ENCODE measurements at regions not wholly inside any gene's neighbourhood (a gene's known extent, or its start where the extent isn't known, plus 50 kb on each side); places are given as distances from the start of the nearest gene placed in this dataset.
A peak's percentile ranks its signal among the peaks of the same experiment; 100 is the strongest.

DNA sequence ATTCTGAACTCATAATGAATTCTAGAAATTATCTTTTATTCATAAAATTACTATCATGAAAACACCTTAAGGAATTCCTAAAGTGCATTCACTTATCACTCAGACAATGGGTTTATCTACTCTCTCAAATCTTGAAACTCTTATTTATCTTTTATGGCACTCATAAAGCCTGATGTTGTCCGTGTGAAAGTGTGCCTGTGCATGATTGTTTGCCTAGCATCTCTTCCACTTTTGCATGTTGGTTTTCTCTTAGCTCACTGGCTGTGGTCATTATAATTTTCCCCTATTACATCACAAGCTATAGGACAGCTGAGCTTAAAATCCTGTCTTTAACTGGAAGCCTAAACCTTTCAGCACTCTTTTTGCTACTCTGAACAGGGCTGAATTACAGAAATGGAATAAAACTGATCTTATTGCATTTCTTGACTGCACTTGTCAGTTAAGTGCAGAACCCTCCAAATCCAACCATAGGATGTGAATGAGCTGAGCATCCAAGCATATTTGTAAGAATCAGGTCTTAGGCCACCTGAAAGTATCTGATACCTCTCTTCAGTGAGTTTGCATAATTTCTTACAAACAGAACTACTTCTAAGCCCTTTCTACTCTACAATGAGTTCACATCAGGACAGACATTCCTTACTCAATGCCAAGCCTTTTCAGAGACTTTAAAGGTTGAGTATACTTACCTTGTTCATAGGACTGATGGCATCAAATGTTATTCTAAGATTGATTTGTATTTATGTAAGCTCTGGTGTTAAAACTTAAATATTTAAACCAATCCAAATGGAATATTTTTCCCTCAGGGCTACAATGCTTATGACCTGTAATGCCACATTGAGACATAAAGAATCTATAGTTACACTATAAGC is 221.2 kb upstream of the KITLG start:
- in situ Hi-C loops (cut with MboI; ENCODE audit: low pct_unique_long_range_greater_than_20kb, low sequenced_read_pairs), result no loop called here
- peak; percentile 8 for DNase-seq

DNA sequence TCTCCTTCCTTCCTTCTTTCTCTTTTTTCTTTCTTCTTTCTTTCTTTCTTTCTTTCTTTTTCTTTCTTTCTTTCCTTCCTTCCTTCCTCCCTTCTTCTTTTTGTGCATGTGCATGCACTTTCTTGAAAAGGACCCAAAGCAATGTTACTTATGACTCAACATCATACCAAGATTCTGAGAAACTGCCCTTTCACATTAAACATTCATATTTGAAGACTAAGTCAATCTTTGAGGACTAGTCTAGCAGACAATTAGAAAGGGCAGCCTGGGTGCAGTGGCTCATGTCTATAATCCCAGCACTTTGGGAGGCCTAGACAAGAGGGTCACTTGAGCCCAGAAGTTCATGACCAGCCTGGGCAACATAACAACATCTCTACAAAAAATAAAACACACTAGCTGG is 212.8 kb upstream of the KITLG start:
- DNase-seq, result no peak

DNA sequence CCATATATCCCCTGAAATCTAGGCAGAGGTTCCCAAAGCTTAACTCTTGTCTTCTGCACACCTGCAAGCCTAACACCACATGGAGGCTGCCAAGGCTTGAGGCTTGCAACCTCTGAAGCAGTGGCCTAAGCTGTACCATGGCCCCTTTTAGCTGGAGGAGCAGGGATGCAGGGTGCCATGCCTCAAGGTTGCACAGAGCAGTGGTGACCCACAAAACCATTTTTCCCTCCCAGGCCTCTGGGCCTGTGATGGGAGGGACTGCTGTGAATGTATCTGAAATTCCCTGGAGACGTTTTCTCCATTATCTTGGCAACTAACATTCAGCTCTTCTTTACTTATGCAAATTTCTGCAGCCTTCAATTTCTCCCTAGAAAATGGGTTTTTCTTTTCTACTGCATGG is 210.0 kb upstream of the KITLG start:
- in situ Hi-C loops (cut with MboI; ENCODE audit: low pct_unique_long_range_greater_than_20kb, low sequenced_read_pairs), result no loop called here
- DNase-seq, result no peak

More for the DNA sequence above, 212.8 kb upstream of the KITLG start:
- in situ Hi-C loops (cut with MboI; ENCODE audit: low pct_unique_long_range_greater_than_20kb, low sequenced_read_pairs), result no loop called here

- in situ Hi-C loops (cut with MboI; ENCODE audit: low pct_unique_long_range_greater_than_20kb, low sequenced_read_pairs), result no loop called here
- no peak for DNase-seq
Observed at GRCh38 chr12:88784166-88784565, 203.9 kb upstream of the KITLG start.

GRCh38 chr12:88782351-88782750 is 202.1 kb upstream of the KITLG start:
- no peak for DNase-seq
- in situ Hi-C loops (cut with MboI; ENCODE audit: low pct_unique_long_range_greater_than_20kb, low sequenced_read_pairs), result no loop called here

GRCh38 chr12:88781909-88782308 is 201.6 kb upstream of the KITLG start:
- in situ Hi-C loops (cut with MboI; ENCODE audit: low pct_unique_long_range_greater_than_20kb, low sequenced_read_pairs), result no loop called here
- no peak for DNase-seq

GRCh38 chr12:88778064-88778463 is 197.8 kb upstream of the KITLG start:
- DNase-seq, result no peak
- in situ Hi-C loops (cut with MboI; ENCODE audit: low pct_unique_long_range_greater_than_20kb, low sequenced_read_pairs), result no loop called here

DNA sequence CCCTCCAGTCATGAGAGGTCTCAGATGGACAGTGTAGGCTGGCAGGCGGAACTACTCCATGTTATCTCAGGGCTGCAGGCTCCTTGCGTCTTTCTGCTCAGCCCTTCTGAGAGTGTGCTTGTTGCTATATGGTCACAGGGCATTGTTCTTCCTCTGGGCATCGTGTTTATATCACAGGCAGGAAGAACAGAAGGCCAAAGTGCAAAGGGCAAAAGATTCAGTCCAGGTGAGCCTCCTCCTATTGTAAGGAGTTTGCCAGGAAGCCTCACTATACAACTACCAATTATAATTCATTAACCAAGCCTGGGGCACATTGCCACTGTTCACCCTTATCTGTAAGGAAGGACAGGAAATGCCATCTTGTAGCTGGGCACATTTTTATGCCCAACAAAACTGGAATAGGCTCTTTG is 195.5 kb upstream of the KITLG start:
- in situ Hi-C loops (cut with MboI; ENCODE audit: low pct_unique_long_range_greater_than_20kb, low sequenced_read_pairs), result no loop called here
- no peak for DNase-seq

- DNase-seq, result no peak
- in situ Hi-C loops (cut with MboI; ENCODE audit: low pct_unique_long_range_greater_than_20kb, low sequenced_read_pairs), result no loop called here
Observed at GRCh38 chr12:88767699-88768098, 187.4 kb upstream of the KITLG start.

DNA sequence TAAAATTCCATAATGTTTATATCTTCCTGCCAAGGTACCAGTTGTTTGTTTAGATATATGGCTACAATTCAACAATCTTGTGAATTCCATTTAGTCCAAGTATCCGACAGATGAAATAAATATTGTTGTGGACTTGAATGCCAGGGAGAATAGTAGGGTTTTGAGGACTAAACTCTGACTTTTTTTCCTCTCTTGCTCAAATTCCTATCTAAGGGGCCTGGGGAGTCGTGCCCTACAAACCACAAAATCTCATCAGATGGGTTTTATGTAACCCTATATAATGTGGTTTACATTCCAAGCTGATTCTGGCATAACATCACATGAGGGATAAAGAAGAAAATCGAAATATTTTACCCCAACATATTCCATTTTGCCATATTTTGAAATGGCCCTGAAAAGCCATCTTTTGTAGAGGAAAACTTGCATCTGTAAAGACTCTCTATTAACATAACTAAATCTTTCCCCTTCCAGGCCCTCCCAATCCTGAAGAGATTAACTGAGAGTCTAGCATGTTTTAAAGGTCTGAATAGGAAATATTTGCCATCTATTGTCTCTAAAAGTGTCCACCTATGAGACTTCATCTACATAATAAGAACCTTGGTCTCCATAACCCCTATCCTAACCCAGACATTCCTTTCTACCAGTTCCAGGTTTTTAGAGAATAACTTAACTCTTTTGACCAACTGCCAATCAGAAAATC is 184.7 kb upstream of the KITLG start:
- DNase-seq, result no peak
- in situ Hi-C loops (cut with MboI; ENCODE audit: low pct_unique_long_range_greater_than_20kb, low sequenced_read_pairs), result no loop called here

GRCh38 chr12:88763536-88764100 is 183.3 kb upstream of the KITLG start:
- in situ Hi-C loops (cut with MboI; ENCODE audit: low pct_unique_long_range_greater_than_20kb, low sequenced_read_pairs), result no loop called here
- DNase-seq, result no peak

GRCh38 chr12:88758176-88758575 is 177.9 kb upstream of the KITLG start:
- in situ Hi-C loops (cut with MboI; ENCODE audit: low pct_unique_long_range_greater_than_20kb, low sequenced_read_pairs), result no loop called here
- no peak for DNase-seq

DNA sequence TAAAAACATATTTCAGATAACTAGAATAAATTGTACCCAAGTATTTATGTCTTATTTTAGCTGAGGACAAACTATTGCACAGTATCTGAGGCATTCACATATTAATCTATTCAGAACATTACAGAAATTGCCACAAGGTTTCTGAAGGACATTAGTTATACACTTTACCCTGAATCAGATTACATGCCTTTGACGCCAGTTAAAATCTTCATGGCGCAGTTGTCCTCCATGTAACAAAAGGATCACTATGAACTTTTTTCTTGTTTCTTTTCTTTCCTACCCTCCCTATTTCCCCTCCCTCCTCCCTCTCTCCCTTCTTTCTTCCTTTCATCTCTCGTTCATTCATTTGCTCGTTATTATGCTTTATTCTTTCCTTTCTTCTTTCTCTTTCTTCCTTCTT is 176.6 kb upstream of the KITLG start:
- in situ Hi-C loops (cut with MboI; ENCODE audit: low pct_unique_long_range_greater_than_20kb, low sequenced_read_pairs), result no loop called here
- DNase-seq, result no peak

DNA sequence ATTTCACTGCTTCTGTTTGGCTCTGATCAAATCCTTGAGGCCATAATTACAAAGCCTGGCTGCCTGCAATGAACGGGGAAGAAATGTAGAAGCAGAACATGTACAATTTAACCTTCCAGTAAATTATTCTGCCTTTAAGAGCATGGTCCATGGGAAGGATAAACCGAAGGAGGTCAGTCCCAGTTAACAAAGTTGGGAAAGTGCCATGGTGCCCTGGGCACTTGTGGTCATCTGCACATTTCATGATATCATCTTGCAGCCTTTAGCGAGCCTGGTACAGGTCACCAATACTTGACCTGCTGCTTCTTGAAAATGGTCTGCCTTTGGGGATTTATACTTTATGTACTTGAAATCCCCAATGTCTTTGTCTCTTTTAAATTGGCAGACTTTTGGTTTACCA is 175.9 kb upstream of the KITLG start:
- in situ Hi-C loops (cut with MboI; ENCODE audit: low pct_unique_long_range_greater_than_20kb, low sequenced_read_pairs), result no loop called here
- DNase-seq, result no peak

- DNase-seq, result no peak
- in situ Hi-C loops (cut with MboI; ENCODE audit: low pct_unique_long_range_greater_than_20kb, low sequenced_read_pairs), result no loop called here
Observed at GRCh38 chr12:88753707-88754106, 173.4 kb upstream of the KITLG start.

DNA sequence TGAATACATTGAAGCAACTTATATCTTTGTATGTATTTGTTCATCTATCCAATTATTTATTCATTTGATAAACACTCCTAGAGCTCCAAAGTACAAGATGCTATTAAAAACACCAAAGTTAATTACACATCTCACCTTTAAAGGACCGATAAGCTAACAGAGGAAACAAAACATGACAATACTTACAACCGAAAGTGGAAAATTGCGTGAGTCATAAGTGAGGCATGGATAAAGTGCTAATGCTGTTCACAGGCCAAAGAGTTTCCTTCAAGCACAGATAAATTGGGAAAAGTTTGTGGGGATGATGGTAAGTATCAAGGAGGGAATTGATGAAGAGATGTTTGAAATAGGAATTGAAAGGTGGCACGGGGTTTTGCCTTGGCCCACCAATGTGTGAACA is 172.8 kb upstream of the KITLG start:
- DNase-seq, result no peak
- in situ Hi-C loops (cut with MboI; ENCODE audit: low pct_unique_long_range_greater_than_20kb, low sequenced_read_pairs), result no loop called here

DNA sequence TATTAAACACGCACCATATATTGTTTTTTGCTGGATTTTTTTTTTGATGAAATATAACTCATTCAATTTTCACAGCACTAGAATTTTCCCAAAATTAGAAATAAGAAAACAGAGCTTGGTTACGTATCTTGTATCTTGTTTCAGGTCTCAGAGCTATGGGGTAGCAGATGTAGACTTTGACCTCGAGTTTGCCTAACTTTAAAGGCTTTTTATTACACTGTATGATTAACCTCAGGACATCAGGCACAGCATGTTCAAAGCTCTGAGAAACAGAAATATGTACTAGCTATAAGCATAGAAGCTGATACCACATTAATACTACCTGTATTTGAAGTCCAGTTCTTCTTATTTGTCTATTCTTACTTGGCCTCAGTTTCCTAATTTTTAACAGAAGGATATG is 171.9 kb upstream of the KITLG start:
- in situ Hi-C loops (cut with MboI; ENCODE audit: low pct_unique_long_range_greater_than_20kb, low sequenced_read_pairs), result no loop called here
- DNase-seq, result no peak

- in situ Hi-C loops (cut with MboI; ENCODE audit: low pct_unique_long_range_greater_than_20kb, low sequenced_read_pairs), result no loop called here
- no peak for DNase-seq
Observed at GRCh38 chr12:88750867-88751543, 170.7 kb upstream of the KITLG start.

DNA sequence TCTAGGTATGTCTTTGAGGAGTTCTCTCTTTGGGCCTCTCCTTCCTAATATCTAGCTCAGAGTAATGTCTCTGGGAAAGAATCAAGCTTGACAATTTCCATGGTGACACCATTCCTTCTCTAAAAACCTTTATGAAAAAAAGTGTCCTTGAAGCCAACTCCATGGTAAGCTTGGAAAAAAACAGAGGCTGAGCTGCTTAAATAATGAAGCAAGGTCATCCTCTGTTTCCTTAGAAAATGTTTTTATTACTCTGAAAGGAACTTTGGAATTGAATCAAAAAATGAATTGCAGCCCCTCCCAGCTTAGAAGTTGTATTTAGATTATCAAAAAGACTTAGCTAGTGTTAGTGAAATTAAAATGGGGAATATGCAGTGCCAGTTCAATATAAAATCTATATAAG is 166.1 kb upstream of the KITLG start:
- in situ Hi-C loops (cut with MboI; ENCODE audit: low pct_unique_long_range_greater_than_20kb, low sequenced_read_pairs), result no loop called here
- no peak for DNase-seq
